ENCODE measurements at regions not wholly inside any gene's neighbourhood (a gene's known extent, or its start where the extent isn't known, plus 50 kb on each side); places are given as distances from the start of the nearest gene placed in this dataset.

DNA sequence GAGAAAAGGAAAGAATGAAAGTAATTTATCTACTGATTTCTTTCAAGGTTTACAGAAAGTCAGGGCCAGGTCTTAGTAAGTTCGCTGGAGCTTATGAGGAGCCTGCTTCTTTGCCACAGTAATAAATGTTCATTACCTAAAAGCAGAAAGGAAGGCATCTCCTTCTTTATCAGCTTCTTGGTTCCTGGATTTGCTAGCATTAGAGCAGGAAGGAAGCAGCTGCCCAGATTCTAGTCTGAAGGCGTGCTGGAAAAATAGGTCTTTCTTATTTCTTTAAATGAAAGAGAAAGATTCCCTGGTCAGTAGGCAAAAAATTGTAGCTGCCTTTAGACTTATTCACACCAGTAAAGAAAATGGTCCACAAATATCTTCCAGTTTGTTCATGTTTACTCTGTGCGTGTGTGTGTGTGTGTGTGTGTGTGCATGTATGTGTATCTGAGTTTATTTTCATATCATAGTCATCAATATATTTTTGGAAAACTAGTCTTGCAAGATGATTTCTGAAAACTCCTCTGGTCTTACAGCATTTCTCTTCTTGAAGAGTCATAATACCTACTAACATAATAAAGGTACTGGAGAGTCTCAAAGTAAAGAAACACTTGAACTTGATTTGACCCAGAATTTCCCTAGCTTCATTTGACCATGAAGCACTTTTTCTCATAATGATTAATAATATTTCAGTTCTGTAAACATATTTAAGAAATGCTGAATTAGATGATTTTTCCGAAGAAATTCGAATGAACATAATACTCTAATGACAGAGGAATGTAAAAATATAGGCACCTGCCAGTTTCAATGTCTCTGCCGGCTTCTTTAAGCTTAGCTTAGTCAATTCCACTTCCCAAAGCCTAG lies 255.3 kb upstream of the ZPLD1 start:
- no peak overlapping the region for H3K4me3 Mint-ChIP-seq (ENCODE audit: unreplicated experiment)
- no peak for DNase-seq (ENCODE audit: low spot score)

DNA sequence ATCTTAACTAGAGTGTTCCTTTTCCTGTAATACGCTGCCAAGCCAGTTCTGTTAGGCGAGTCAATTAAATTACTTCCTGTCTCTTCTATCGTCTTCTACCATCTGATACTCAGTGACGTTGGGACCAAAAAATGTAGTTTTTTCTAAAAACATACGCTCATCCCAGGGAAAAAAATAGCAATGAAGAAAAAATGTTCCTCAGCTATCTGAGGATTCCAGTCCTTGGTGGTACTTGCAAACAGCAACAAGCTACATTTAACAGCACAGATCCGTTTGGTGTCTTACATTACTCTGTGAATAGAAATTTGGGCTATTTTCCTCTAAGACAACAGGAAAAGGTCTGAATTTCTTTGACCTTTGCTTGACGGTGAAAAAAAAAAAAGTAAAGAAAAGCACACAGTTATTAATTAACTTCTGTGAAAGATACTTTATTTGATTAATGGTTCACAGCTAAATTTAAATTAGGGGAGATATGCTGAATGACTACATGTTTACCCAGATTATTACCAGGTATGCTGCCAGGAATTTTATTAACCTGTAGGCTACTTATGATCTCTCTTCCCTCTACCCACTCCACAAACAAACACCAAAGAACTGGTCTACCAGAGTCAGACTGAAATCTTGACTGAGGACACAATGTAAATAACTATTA lies 254.4 kb upstream of the ZPLD1 start:
- H3K9me3 Mint-ChIP-seq (ENCODE audit: low read depth), result no peaks in the 10 kb centered on the region
- no peak overlapping the region for H3K27ac Mint-ChIP-seq (ENCODE audit: unreplicated experiment)
- TF ChIP-seq, protein P1, sequence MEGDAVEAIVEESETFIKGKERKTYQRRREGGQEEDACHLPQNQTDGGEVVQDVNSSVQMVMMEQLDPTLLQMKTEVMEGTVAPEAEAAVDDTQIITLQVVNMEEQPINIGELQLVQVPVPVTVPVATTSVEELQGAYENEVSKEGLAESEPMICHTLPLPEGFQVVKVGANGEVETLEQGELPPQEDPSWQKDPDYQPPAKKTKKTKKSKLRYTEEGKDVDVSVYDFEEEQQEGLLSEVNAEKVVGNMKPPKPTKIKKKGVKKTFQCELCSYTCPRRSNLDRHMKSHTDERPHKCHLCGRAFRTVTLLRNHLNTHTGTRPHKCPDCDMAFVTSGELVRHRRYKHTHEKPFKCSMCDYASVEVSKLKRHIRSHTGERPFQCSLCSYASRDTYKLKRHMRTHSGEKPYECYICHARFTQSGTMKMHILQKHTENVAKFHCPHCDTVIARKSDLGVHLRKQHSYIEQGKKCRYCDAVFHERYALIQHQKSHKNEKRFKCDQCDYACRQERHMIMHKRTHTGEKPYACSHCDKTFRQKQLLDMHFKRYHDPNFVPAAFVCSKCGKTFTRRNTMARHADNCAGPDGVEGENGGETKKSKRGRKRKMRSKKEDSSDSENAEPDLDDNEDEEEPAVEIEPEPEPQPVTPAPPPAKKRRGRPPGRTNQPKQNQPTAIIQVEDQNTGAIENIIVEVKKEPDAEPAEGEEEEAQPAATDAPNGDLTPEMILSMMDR (IDR thresholded peaks at IDR 0.05), result no peak
- no peaks in the 10 kb centered on the region for H3K36me3 Mint-ChIP-seq (ENCODE audit: low read depth)
- DNase-seq (ENCODE audit: low spot score), result no peak
- peaks cover 9% of the 10 kb centered on the region for H3K4me1 Mint-ChIP-seq (ENCODE audit: low read depth)
- no peak overlapping the region for H3K4me3 Mint-ChIP-seq (ENCODE audit: unreplicated experiment)
- no peaks in the 10 kb centered on the region for H3K27me3 Mint-ChIP-seq (ENCODE audit: low read depth)

More for the DNA sequence above, 255.3 kb upstream of the ZPLD1 start:
- Mint-ChIP-seq H3K4me1 (ENCODE audit: low read depth) (peaks cover 18% of the 10 kb centered on the region), H3K27me3 (ENCODE audit: low read depth) (no peaks in the 10 kb centered on the region), H3K27ac (ENCODE audit: unreplicated experiment) (no peak overlapping the region), H3K36me3 (ENCODE audit: low read depth) (no peaks in the 10 kb centered on the region), H3K9me3 (ENCODE audit: low read depth) (no peaks in the 10 kb centered on the region)
- TF ChIP-seq, protein P1 (IDR thresholded peaks at IDR 0.05), result no peak

DNA sequence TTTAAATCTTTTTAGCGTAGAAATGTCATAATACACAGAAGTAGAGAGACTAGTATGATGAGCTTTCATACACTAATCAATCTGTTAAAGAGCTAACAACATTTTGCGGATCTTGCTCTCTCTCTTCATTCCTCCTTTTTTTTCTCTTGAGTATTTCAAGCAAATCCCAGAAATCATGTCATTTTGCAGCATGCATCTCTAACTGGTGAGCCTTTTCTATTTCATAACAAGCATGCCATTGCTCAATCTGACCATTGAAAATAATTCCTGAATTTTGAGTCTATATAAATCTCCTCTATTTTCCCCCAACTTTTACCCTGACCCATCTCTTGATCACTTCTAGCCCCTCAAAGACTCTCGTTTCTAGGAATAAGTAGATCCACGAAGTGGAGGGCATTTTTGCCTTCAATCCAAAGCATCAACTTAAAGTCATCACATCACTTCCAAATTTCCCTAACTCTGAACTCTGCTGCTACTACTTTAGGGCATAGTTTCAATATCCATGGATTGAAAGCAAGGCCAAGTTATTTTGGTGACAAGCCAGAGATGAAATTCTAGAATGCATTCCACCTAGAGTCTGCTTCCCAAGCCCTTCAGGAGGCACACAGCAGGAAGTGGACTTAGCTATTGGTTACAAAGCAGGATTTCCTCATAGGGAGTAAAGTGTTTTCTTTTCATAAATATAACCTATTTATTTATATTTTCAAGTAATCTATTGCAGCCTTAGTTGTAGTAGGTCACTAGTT lies 253.5 kb upstream of the ZPLD1 start:
- TF ChIP-seq, protein P1 (IDR thresholded peaks at IDR 0.05), result no peak
- DNase-seq (ENCODE audit: low spot score), result no peak

DNA sequence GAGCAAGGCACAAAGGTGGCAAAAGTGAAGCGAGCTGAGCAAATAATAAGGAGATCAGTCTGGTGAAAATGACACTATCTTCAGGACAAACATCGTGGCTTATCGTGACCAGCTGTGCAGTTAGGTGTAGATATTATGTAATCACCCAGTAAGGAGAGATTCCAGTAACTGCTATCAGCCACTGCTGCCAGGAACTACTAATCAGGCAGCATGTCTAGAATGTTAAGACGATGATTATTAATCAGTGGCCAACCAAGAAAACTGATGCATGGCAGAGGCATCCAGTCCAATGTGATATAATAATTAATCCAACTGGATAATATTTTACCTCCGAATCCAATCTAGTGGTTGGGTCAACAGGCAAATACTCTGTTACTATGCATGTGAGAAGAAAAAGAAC lies 252.7 kb upstream of the ZPLD1 start:
- Mint-ChIP-seq H3K4me3 (ENCODE audit: unreplicated experiment) (no peak overlapping the region), H3K36me3 (ENCODE audit: low read depth) (no peaks in the 10 kb centered on the region), H3K27ac (ENCODE audit: unreplicated experiment) (no peak overlapping the region), H3K27me3 (ENCODE audit: low read depth) (no peaks in the 10 kb centered on the region), H3K9me3 (ENCODE audit: low read depth) (peaks cover 3% of the 10 kb centered on the region), H3K4me1 (ENCODE audit: low read depth) (peaks cover under 1% of the 10 kb centered on the region)
- TF ChIP-seq, protein P1 (IDR thresholded peaks at IDR 0.05), result no peak
- no peak for DNase-seq (ENCODE audit: low spot score)

More for the DNA sequence above, 253.5 kb upstream of the ZPLD1 start:
- Mint-ChIP-seq H3K27ac (ENCODE audit: unreplicated experiment) (no peak overlapping the region), H3K4me3 (ENCODE audit: unreplicated experiment) (no peak overlapping the region), H3K4me1 (ENCODE audit: low read depth) (peaks cover 4% of the 10 kb centered on the region), H3K36me3 (ENCODE audit: low read depth) (no peaks in the 10 kb centered on the region), H3K27me3 (ENCODE audit: low read depth) (no peaks in the 10 kb centered on the region), H3K9me3 (ENCODE audit: low read depth) (no peaks in the 10 kb centered on the region)

DNA sequence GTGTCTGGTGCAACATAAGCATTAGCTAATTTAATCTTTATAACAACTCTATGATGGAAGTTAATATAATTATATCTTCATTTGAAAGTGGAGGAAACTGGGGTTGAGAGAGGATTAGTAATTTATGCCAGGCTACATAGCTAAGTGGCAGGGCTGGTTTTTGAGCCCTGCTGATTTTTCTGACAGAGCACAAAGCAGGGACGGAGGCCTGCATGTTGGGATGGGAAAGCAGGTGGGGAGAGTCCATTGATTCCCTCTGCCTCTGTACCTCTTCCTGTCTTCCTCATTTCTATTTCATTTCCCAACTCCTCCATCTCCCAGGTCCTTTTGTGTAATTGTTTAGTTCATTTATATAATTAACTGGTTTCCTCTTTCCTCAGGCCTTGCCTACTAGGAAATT lies 251.6 kb upstream of the ZPLD1 start:
- Mint-ChIP-seq H3K36me3 (ENCODE audit: low read depth) (no peaks in the 10 kb centered on the region), H3K9me3 (ENCODE audit: low read depth) (peaks cover 3% of the 10 kb centered on the region), H3K27ac (ENCODE audit: unreplicated experiment) (no peak overlapping the region), H3K4me3 (ENCODE audit: unreplicated experiment) (no peak overlapping the region), H3K4me1 (ENCODE audit: low read depth) (no peaks in the 10 kb centered on the region), H3K27me3 (ENCODE audit: low read depth) (no peaks in the 10 kb centered on the region)
- TF ChIP-seq, protein P1 (IDR thresholded peaks at IDR 0.05), result no peak
- DNase-seq (ENCODE audit: low spot score), result no peak

Data from chondrocyte (in vitro differentiated cells).